ENCODE measurements at regions not wholly inside any gene's neighbourhood (a gene's known extent, or its start where the extent isn't known, plus 50 kb on each side); places are given as distances from the start of the nearest gene placed in this dataset.

- Mint-ChIP-seq H3K36me3 (ENCODE audit: low read depth) (no peaks in the 10 kb centered on the region), H3K4me1 (peaks cover 17% of the 10 kb centered on the region), H3K27me3 (ENCODE audit: low read depth, poor library complexity) (peaks cover 3% of the 10 kb centered on the region), H3K4me3 (no peak overlapping the region), H3K9me3 (no peaks in the 10 kb centered on the region), H3K27ac (no peak overlapping the region)
- TF ChIP-seq, protein P1, sequence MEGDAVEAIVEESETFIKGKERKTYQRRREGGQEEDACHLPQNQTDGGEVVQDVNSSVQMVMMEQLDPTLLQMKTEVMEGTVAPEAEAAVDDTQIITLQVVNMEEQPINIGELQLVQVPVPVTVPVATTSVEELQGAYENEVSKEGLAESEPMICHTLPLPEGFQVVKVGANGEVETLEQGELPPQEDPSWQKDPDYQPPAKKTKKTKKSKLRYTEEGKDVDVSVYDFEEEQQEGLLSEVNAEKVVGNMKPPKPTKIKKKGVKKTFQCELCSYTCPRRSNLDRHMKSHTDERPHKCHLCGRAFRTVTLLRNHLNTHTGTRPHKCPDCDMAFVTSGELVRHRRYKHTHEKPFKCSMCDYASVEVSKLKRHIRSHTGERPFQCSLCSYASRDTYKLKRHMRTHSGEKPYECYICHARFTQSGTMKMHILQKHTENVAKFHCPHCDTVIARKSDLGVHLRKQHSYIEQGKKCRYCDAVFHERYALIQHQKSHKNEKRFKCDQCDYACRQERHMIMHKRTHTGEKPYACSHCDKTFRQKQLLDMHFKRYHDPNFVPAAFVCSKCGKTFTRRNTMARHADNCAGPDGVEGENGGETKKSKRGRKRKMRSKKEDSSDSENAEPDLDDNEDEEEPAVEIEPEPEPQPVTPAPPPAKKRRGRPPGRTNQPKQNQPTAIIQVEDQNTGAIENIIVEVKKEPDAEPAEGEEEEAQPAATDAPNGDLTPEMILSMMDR (IDR thresholded peaks at IDR 0.05), result no peak
- peak; percentile 2 for DNase-seq
These were observed 1403.1 kb upstream of the ALCAM start for GRCh38 chr3:103963599-103963998.

DNA sequence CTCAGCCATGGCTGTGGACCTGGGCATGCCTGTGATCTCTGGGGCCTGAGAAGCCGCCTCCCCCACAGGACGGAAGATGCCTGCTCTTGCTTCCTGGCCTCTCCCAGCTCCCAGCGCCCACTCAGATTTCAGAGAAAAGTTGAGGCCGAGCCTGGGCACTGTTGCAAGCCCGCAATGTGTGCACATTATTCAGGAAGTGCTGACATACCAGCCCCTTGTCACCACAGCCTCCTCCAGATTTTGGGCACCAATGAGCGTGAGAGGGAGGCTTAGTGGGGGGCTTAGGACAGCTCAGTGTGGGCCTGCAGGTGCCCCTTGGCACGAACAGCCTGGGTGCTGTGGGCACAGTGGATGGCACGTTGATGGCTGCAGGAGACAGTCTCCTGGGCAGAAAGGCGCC lies 1400.9 kb upstream of the ALCAM start:
- Mint-ChIP-seq H3K4me3 (no peak overlapping the region), H3K27ac (no peak overlapping the region), H3K36me3 (ENCODE audit: low read depth) (no peaks in the 10 kb centered on the region), H3K4me1 (peaks cover 17% of the 10 kb centered on the region), H3K9me3 (no peaks in the 10 kb centered on the region), H3K27me3 (ENCODE audit: low read depth, poor library complexity) (peaks cover under 1% of the 10 kb centered on the region)
- DNase-seq, result peak; percentile 4
- TF ChIP-seq, protein P1 (IDR thresholded peaks at IDR 0.05), result no peak

- H3K36me3 Mint-ChIP-seq (ENCODE audit: low read depth), result no peaks in the 10 kb centered on the region
- H3K4me1 Mint-ChIP-seq, result peaks cover 17% of the 10 kb centered on the region
- no peak overlapping the region for H3K4me3 Mint-ChIP-seq
- no peak overlapping the region for H3K27ac Mint-ChIP-seq
- no peaks in the 10 kb centered on the region for H3K9me3 Mint-ChIP-seq
- no peaks in the 10 kb centered on the region for H3K27me3 Mint-ChIP-seq (ENCODE audit: low read depth, poor library complexity)
- DNase-seq, result no peak
- TF ChIP-seq, protein P1 (IDR thresholded peaks at IDR 0.05), result no peak
These were observed 1400.0 kb upstream of the ALCAM start for GRCh38 chr3:103966749-103967148.

DNA sequence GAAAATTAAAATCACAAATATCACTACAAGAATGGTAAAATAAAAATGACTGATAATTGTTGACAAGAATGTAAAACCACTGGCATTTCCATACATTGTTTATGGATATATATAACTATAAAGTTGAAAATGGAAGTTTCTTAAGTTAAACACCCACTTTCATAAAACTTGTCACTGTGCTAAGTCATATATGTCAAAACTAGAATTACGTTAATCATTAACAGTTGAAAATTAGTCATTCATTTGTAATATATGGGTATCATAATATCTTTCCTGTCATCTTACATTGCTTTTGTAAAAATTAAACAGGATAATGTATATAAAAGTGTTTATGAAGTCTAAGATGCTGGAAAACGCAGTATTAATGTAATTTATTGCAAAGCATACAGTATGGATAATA lies 1398.6 kb upstream of the ALCAM start:
- Mint-ChIP-seq H3K4me1 (peaks cover 11% of the 10 kb centered on the region), H3K27ac (no peak overlapping the region), H3K9me3 (no peaks in the 10 kb centered on the region), H3K36me3 (ENCODE audit: low read depth) (no peaks in the 10 kb centered on the region), H3K27me3 (ENCODE audit: low read depth, poor library complexity) (no peaks in the 10 kb centered on the region), H3K4me3 (no peak overlapping the region)
- TF ChIP-seq, protein P1 (IDR thresholded peaks at IDR 0.05), result no peak
- no peak for DNase-seq

- H3K36me3 Mint-ChIP-seq (ENCODE audit: low read depth), result no peaks in the 10 kb centered on the region
- no peak for DNase-seq
- no peaks in the 10 kb centered on the region for H3K9me3 Mint-ChIP-seq
- peaks cover 5% of the 10 kb centered on the region for H3K4me1 Mint-ChIP-seq
- TF ChIP-seq, protein P1 (IDR thresholded peaks at IDR 0.05), result no peak
- H3K4me3 Mint-ChIP-seq, result no peak overlapping the region
- H3K27me3 Mint-ChIP-seq (ENCODE audit: low read depth, poor library complexity), result no peaks in the 10 kb centered on the region
- H3K27ac Mint-ChIP-seq, result no peak overlapping the region
These were observed 1398.0 kb upstream of the ALCAM start for GRCh38 chr3:103968751-103969150.

DNA sequence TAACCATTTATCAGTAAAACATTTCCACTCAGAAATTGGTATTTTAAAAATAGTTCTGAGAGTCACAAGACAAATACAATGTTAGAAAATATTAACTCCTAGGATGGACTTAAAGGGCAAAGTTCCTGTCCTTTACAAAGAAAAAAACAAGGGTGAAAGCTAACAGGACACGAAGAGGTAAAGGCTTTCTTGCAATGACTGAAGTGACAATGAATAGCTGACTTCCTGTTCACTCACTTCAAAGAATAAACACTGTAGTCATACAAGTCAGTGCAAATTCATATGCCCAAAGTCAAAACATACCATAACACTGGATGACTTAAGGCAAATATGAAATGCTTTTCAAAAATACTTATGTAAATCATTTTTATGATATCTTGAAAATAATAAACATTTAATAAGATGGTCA lies 1389.8 kb upstream of the ALCAM start:
- Mint-ChIP-seq H3K4me1 (no peaks in the 10 kb centered on the region), H3K27ac (no peak overlapping the region), H3K27me3 (ENCODE audit: low read depth, poor library complexity) (peaks cover 2% of the 10 kb centered on the region), H3K36me3 (ENCODE audit: low read depth) (no peaks in the 10 kb centered on the region), H3K9me3 (no peaks in the 10 kb centered on the region), H3K4me3 (no peak overlapping the region)
- DNase-seq, result no peak
- TF ChIP-seq, protein P1 (IDR thresholded peaks at IDR 0.05), result no peak
